ENCODE measurements at regions not wholly inside any gene's neighbourhood (a gene's known extent, or its start where the extent isn't known, plus 50 kb on each side); places are given as distances from the start of the nearest gene placed in this dataset.

- TF ChIP-seq, protein P1, sequence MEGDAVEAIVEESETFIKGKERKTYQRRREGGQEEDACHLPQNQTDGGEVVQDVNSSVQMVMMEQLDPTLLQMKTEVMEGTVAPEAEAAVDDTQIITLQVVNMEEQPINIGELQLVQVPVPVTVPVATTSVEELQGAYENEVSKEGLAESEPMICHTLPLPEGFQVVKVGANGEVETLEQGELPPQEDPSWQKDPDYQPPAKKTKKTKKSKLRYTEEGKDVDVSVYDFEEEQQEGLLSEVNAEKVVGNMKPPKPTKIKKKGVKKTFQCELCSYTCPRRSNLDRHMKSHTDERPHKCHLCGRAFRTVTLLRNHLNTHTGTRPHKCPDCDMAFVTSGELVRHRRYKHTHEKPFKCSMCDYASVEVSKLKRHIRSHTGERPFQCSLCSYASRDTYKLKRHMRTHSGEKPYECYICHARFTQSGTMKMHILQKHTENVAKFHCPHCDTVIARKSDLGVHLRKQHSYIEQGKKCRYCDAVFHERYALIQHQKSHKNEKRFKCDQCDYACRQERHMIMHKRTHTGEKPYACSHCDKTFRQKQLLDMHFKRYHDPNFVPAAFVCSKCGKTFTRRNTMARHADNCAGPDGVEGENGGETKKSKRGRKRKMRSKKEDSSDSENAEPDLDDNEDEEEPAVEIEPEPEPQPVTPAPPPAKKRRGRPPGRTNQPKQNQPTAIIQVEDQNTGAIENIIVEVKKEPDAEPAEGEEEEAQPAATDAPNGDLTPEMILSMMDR (IDR thresholded peaks at IDR 0.05): no peak
- TF ChIP-seq POLR2AphosphoS5 (IDR thresholded peaks at IDR 0.05): no peak
These were observed 1939.8 kb downstream of the EFNA5 start for GRCh38 chr5:105730982-105731381.

Data from sigmoid colon (tissue), 4 donors.